ENCODE measurements at regions not wholly inside any gene's neighbourhood (a gene's known extent, or its start where the extent isn't known, plus 50 kb on each side); places are given as distances from the start of the nearest gene placed in this dataset.

DNA sequence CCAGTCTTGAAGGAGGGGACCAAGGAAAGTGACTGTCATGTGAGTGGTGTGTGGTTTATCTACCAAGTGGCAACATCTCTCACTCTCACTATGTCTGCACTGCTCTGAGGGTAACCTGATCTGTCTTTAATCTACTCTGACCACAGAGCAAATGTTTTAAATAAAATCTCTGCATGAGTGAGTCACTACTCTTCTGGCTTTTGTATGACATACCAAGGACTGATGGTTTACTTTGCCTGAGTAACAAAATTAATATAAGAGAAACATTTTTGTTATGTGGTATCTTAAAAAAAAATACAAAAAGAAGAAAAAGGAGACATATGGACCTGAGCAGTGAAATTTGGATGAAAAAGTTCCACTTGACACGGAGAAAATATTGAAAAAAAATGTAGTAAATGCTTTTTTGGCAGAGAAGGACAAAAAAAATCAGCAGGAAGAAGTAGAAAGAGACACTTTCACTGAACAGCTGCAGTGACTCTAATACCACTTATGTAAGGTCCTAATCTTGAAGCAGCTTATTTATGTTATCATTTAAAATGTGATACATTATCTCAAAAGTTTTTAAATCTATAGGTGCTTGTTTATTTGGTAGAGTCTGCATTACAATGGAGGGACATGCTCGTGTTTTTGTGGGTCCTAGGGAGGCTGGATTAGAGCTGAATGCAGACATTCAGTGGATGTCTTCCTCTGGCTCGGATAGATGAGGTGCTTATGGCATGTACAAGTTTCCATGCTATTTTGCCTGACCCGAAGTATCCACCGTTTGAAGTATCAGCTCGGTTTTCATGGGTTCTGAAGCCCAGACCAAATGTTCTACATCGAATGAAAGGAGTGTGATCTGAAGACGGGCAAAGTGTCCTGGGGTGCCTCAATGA is 240.7 kb downstream of the MAP2K6 start:
- Histone ChIP-seq H3K36me3 (ENCODE audit: control insufficient read depth, insufficient read depth, low read length) (no peaks in the 10 kb centered on the region), H4K20me1 (replicated peaks; ENCODE audit: control insufficient read depth, insufficient read depth, low read length) (no peaks in the 10 kb centered on the region), H3K4me2 (ENCODE audit: insufficient read depth, low read length) (no peak overlapping the region), H2AFZ (ENCODE audit: low read depth, low read length) (no peak overlapping the region), H3K27ac (ENCODE audit: extremely low read depth, low read depth, low read length) (no peak overlapping the region), H3K4me3 (no peak overlapping the region), H3K9me1 (ENCODE audit: control insufficient read depth, insufficient read depth, low read length) (no peaks in the 10 kb centered on the region), H3K4me1 (replicated peaks in 1 of 2; ENCODE audit: control insufficient read depth in 2 of 2, insufficient read depth in 2 of 2, low read length in 2 of 2) (no peaks in the 10 kb centered on the region), H3K27me3 (ENCODE audit: control insufficient read depth in 2 of 2, insufficient read depth in 2 of 2, low read length in 2 of 2) (no peaks in the 10 kb centered on the region), H3K9ac (ENCODE audit: insufficient read depth in 1 of 2, low read depth in 2 of 2, low read length in 2 of 2) (no peak overlapping the region), H3K79me2 (ENCODE audit: control insufficient read depth, insufficient read depth, low read length) (no peaks in the 10 kb centered on the region), H3K9me3 (replicated peaks; ENCODE audit: control insufficient read depth, insufficient read depth, low read depth, low read length) (peaks cover 2% of the 10 kb centered on the region; the same call in 1 of the 2 replicates)
- POLR2A ChIA-PET = interaction anchor here (0.6 kb wide), 1 partner anchor 1409 kb away, joined by 3 read pairs; no protein-coding TSS in a partner anchor
- ATAC-seq = no peak
- DNase-seq (ENCODE audit: extremely low read depth in 1 of 4, low spot score in 3 of 4) = no peak
- in situ Hi-C loops (cut with MboI) = no loop called here
- no peak for FAIRE-seq
- 2% methylated on average over 8 of the region's 8 CpGs for WGBS (ENCODE audit: insufficient coverage, low coverage, missing lambda C conversion rate)
- intact Hi-C loops (cut with micrococcal nuclease) = no loop called here
- CTCF ChIA-PET (ENCODE audit: low intra/inter-chr PET ratio) = no interaction called here
- no TSS peak for BruUV-seq (replicated peaks)
- TF ChIP-seq TEAD1 (CRISPR knock-in tag; IDR thresholded peaks at IDR 0.05) = no peak
- no peak for TF ChIP-seq MITF (IDR thresholded peaks at IDR 0.05)
- TF ChIP-seq E2F1 (CRISPR knock-in tag; IDR thresholded peaks at IDR 0.05) = no peak
- TF ChIP-seq TCF7L2 (IDR thresholded peaks at IDR 0.05; ENCODE audit: low read depth, low read length) = no peak
- TF ChIP-seq ZC3H8 (IDR thresholded peaks at IDR 0.05) = no peak
- no peak for TF ChIP-seq NONO (IDR thresholded peaks at IDR 0.05; ENCODE audit: low read depth in 2 of 2, low read length in 1 of 2)
- TF ChIP-seq MGA (IDR thresholded peaks at IDR 0.05) = no peak

Data from K562 (cell line).